ENCODE measurements at regions not wholly inside any gene's neighbourhood (a gene's known extent, or its start where the extent isn't known, plus 50 kb on each side); places are given as distances from the start of the nearest gene placed in this dataset.

DNA sequence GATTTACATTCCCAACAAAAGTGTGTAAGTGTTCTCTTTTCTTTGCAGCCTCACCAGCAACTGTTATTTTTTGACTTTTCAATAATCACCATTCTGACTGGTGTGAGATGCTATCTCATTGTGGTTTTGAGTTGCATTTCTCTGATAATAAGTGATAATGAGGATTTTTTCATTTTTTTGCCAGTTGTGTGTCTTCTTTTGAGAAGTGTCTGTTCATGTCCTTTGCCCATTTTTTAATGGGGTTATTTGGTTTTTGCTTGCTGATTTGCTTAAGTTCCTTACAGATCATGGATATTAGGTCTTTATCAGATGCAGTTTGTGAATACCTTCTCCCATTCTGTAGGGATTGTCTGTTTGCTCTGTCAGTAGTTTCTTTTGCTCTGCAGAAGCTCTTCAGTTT lies 107.7 kb downstream of the EHF start:
- ChIA-PET CTCF (no interaction called here), POLR2A (no interaction called here)
- H3K4me2 ChIP-seq, result no peak overlapping the region

More for the DNA sequence above, 107.7 kb downstream of the EHF start:
- Histone ChIP-seq H3K27ac (ENCODE audit: low read depth in 2 of 2, low read length in 1 of 2) (no peak overlapping the region), H3F3A (replicated peaks; ENCODE audit: insufficient read depth) (no peaks in the 10 kb centered on the region), H3K79me2 (ENCODE audit: insufficient read depth) (no peaks in the 10 kb centered on the region), H3K4me1 (ENCODE audit: control insufficient read depth in 1 of 2, insufficient read depth in 2 of 2, low read depth in 1 of 2, low read length in 1 of 2) (no peaks in the 10 kb centered on the region), H3K9me3 (no peaks in the 10 kb centered on the region), H2AFZ (ENCODE audit: low read depth) (no peak overlapping the region), H3K9ac (no peak overlapping the region), H4K20me1 (ENCODE audit: insufficient read depth) (no peaks in the 10 kb centered on the region), H3K27me3 (ENCODE audit: insufficient read depth) (no peaks in the 10 kb centered on the region; the same call in 1 of the 2 replicates), H3K4me3 (ENCODE audit: low read depth in 2 of 2, low read length in 1 of 2) (no peak overlapping the region), H3K9me2 (no peaks in the 10 kb centered on the region), H3K36me3 (replicated peaks in 1 of 2; ENCODE audit: control insufficient read depth in 1 of 2, insufficient read depth in 2 of 2, low read length in 1 of 2) (no peaks in the 10 kb centered on the region)
- TF ChIP-seq NFIC (IDR thresholded peaks at IDR 0.05; ENCODE audit: borderline replicate concordance) (no peak), FOXJ3 (CRISPR knock-in tag; IDR thresholded peaks at IDR 0.05) (no peak), CHD2 (IDR thresholded peaks at IDR 0.05; ENCODE audit: low read length, partially characterized antibody) (no peak), MXI1 (IDR thresholded peaks at IDR 0.05; ENCODE audit: low read depth, low read length) (no peak), NRF1 (IDR thresholded peaks at IDR 0.05; ENCODE audit: low read depth, low read length) (no peak), GATA2 (CRISPR knock-in tag; IDR thresholded peaks at IDR 0.05) (no peak), RCOR1 (IDR thresholded peaks at IDR 0.05; ENCODE audit: low read length) (no peak), TEAD4 (IDR thresholded peaks at IDR 0.05; ENCODE audit: borderline replicate concordance, insufficient read depth) (no peak), EP300 (IDR thresholded peaks at IDR 0.05; ENCODE audit: borderline replicate concordance in 1 of 2, low read depth in 1 of 2, low read length in 1 of 2) (no peak), ELF1 (IDR thresholded peaks at IDR 0.05) (no peak), POLR2AphosphoS5 (IDR thresholded peaks at IDR 0.05; ENCODE audit: low read depth, low read length) (no peak), TCF12 (IDR thresholded peaks at IDR 0.05) (no peak), SMC3 (IDR thresholded peaks at IDR 0.05; ENCODE audit: low read depth, low read length) (no peak)
- TF ChIP-seq, protein P1, sequence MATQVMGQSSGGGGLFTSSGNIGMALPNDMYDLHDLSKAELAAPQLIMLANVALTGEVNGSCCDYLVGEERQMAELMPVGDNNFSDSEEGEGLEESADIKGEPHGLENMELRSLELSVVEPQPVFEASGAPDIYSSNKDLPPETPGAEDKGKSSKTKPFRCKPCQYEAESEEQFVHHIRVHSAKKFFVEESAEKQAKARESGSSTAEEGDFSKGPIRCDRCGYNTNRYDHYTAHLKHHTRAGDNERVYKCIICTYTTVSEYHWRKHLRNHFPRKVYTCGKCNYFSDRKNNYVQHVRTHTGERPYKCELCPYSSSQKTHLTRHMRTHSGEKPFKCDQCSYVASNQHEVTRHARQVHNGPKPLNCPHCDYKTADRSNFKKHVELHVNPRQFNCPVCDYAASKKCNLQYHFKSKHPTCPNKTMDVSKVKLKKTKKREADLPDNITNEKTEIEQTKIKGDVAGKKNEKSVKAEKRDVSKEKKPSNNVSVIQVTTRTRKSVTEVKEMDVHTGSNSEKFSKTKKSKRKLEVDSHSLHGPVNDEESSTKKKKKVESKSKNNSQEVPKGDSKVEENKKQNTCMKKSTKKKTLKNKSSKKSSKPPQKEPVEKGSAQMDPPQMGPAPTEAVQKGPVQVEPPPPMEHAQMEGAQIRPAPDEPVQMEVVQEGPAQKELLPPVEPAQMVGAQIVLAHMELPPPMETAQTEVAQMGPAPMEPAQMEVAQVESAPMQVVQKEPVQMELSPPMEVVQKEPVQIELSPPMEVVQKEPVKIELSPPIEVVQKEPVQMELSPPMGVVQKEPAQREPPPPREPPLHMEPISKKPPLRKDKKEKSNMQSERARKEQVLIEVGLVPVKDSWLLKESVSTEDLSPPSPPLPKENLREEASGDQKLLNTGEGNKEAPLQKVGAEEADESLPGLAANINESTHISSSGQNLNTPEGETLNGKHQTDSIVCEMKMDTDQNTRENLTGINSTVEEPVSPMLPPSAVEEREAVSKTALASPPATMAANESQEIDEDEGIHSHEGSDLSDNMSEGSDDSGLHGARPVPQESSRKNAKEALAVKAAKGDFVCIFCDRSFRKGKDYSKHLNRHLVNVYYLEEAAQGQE (IDR thresholded peaks at IDR 0.05; ENCODE audit: low read depth, low read length), result no peak
- TF ChIP-seq, protein P2, sequence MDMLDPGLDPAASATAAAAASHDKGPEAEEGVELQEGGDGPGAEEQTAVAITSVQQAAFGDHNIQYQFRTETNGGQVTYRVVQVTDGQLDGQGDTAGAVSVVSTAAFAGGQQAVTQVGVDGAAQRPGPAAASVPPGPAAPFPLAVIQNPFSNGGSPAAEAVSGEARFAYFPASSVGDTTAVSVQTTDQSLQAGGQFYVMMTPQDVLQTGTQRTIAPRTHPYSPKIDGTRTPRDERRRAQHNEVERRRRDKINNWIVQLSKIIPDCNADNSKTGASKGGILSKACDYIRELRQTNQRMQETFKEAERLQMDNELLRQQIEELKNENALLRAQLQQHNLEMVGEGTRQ (IDR thresholded peaks at IDR 0.05; ENCODE audit: borderline replicate concordance, low read depth, low read length), result no peak
- TF ChIP-seq, protein P3, sequence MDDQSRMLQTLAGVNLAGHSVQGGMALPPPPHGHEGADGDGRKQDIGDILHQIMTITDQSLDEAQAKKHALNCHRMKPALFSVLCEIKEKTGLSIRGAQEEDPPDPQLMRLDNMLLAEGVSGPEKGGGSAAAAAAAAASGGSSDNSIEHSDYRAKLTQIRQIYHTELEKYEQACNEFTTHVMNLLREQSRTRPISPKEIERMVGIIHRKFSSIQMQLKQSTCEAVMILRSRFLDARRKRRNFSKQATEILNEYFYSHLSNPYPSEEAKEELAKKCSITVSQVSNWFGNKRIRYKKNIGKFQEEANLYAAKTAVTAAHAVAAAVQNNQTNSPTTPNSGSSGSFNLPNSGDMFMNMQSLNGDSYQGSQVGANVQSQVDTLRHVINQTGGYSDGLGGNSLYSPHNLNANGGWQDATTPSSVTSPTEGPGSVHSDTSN (IDR thresholded peaks at IDR 0.05), result no peak
- TF ChIP-seq, protein P4, sequence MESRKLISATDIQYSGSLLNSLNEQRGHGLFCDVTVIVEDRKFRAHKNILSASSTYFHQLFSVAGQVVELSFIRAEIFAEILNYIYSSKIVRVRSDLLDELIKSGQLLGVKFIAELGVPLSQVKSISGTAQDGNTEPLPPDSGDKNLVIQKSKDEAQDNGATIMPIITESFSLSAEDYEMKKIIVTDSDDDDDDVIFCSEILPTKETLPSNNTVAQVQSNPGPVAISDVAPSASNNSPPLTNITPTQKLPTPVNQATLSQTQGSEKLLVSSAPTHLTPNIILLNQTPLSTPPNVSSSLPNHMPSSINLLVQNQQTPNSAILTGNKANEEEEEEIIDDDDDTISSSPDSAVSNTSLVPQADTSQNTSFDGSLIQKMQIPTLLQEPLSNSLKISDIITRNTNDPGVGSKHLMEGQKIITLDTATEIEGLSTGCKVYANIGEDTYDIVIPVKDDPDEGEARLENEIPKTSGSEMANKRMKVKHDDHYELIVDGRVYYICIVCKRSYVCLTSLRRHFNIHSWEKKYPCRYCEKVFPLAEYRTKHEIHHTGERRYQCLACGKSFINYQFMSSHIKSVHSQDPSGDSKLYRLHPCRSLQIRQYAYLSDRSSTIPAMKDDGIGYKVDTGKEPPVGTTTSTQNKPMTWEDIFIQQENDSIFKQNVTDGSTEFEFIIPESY (IDR thresholded peaks at IDR 0.05; ENCODE audit: borderline replicate concordance, low read depth), result no peak
- no peak for DNase-seq
